Rectal smooth muscle tissue (tissue), 1 donor: ENCODE measurements at regions not wholly inside any gene's neighbourhood (a gene's known extent, or its start where the extent isn't known, plus 50 kb on each side); places are given as distances from the start of the nearest gene placed in this dataset.

ENCODE experiments used
- H3K27ac ChIP-seq: one replicate; pipeline ENCODE4 v1.7.0; 2013; ENCODE audit warnings: low read depth, low read length, inconsistent platforms
- H3K27me3 ChIP-seq: one replicate; pipeline ENCODE4 v1.7.0; 2013; ENCODE audit warnings: low read length; ENCODE audit not compliant: control insufficient read depth, insufficient read depth
- H3K36me3 ChIP-seq: one replicate; pipeline ENCODE4 v1.7.0; 2013; ENCODE audit warnings: low read length; ENCODE audit not compliant: control insufficient read depth, insufficient read depth
- H3K4me1 ChIP-seq: one replicate; pipeline ENCODE4 v1.7.0; 2013; ENCODE audit warnings: low read length; ENCODE audit not compliant: control insufficient read depth, insufficient read depth
- H3K4me3 ChIP-seq: one replicate; pipeline ENCODE4 v1.7.0; 2013; ENCODE audit warnings: low read length
- H3K9ac ChIP-seq: one replicate; pipeline ENCODE4 v1.7.0; 2013; ENCODE audit warnings: low read length

- Histone ChIP-seq H3K36me3 (no peaks in the 10 kb centered on the region), H3K27ac (no peak overlapping the region), H3K9ac (no peak overlapping the region), H3K4me3 (no peak overlapping the region), H3K27me3 (no peaks in the 10 kb centered on the region), H3K4me1 (no peaks in the 10 kb centered on the region)
These were observed 222.4 kb downstream of the CD83 start for GRCh38 chr6:14339711-14340584.

GRCh38 chr6:14344486-14344885, 226.9 kb downstream of the CD83 start:
- Histone ChIP-seq H3K27me3 (no peaks in the 10 kb centered on the region), H3K4me1 (no peaks in the 10 kb centered on the region), H3K9ac (no peak overlapping the region), H3K36me3 (no peaks in the 10 kb centered on the region), H3K27ac (no peak overlapping the region), H3K4me3 (no peak overlapping the region)

GRCh38 chr6:14348389-14348788, 230.8 kb downstream of the CD83 start:
- H3K9ac ChIP-seq: no peak overlapping the region
- no peak overlapping the region for H3K4me3 ChIP-seq
- no peaks in the 10 kb centered on the region for H3K4me1 ChIP-seq
- no peaks in the 10 kb centered on the region for H3K27me3 ChIP-seq
- H3K36me3 ChIP-seq: no peaks in the 10 kb centered on the region
- no peak overlapping the region for H3K27ac ChIP-seq

GRCh38 chr6:14349507-14349906, 231.9 kb downstream of the CD83 start:
- peaks cover under 1% of the 10 kb centered on the region for H3K4me1 ChIP-seq
- H3K4me3 ChIP-seq: no peak overlapping the region
- H3K36me3 ChIP-seq: no peaks in the 10 kb centered on the region
- H3K27ac ChIP-seq: no peak overlapping the region
- no peak overlapping the region for H3K9ac ChIP-seq
- no peaks in the 10 kb centered on the region for H3K27me3 ChIP-seq

GRCh38 chr6:14350210-14350609, 232.6 kb downstream of the CD83 start:
- Histone ChIP-seq H3K27ac (no peak overlapping the region), H3K9ac (no peak overlapping the region), H3K4me3 (no peak overlapping the region), H3K4me1 (peaks cover 5% of the 10 kb centered on the region), H3K27me3 (no peaks in the 10 kb centered on the region), H3K36me3 (no peaks in the 10 kb centered on the region)

- no peak overlapping the region for H3K4me3 ChIP-seq
- H3K27me3 ChIP-seq: no peaks in the 10 kb centered on the region
- no peaks in the 10 kb centered on the region for H3K36me3 ChIP-seq
- H3K4me1 ChIP-seq: peaks cover 5% of the 10 kb centered on the region
- H3K27ac ChIP-seq: no peak overlapping the region
- H3K9ac ChIP-seq: no peak overlapping the region
These were observed 235.7 kb downstream of the CD83 start for GRCh38 chr6:14353281-14353680.

GRCh38 chr6:14353798-14354197, 236.2 kb downstream of the CD83 start:
- Histone ChIP-seq H3K27ac (no peak overlapping the region), H3K9ac (no peak overlapping the region), H3K27me3 (no peaks in the 10 kb centered on the region), H3K36me3 (no peaks in the 10 kb centered on the region), H3K4me1 (peaks cover 5% of the 10 kb centered on the region), H3K4me3 (no peak overlapping the region)

- no peaks in the 10 kb centered on the region for H3K27me3 ChIP-seq
- no peaks in the 10 kb centered on the region for H3K36me3 ChIP-seq
- H3K27ac ChIP-seq: no peak overlapping the region
- peaks cover 5% of the 10 kb centered on the region for H3K4me1 ChIP-seq
- no peak overlapping the region for H3K4me3 ChIP-seq
- H3K9ac ChIP-seq: no peak overlapping the region
These were observed 237.5 kb downstream of the CD83 start for GRCh38 chr6:14354919-14355572.

- Histone ChIP-seq H3K27ac (no peak overlapping the region), H3K4me3 (no peak overlapping the region), H3K4me1 (peaks cover 5% of the 10 kb centered on the region)
These were observed 241.9 kb downstream of the CD83 start for GRCh38 chr6:14359438-14359837.

GRCh38 chr6:14360565-14360964, 243.0 kb downstream of the CD83 start:
- Histone ChIP-seq H3K36me3 (no peaks in the 10 kb centered on the region), H3K4me1 (no peaks in the 10 kb centered on the region), H3K4me3 (no peak overlapping the region), H3K27ac (no peak overlapping the region), H3K9ac (no peak overlapping the region), H3K27me3 (no peaks in the 10 kb centered on the region)

More at GRCh38 chr6:14359438-14359837, 241.9 kb downstream of the CD83 start:
- Histone ChIP-seq H3K9ac (no peak overlapping the region), H3K36me3 (no peaks in the 10 kb centered on the region), H3K27me3 (no peaks in the 10 kb centered on the region)

GRCh38 chr6:14361297-14361696, 243.7 kb downstream of the CD83 start:
- H3K4me3 ChIP-seq: no peak overlapping the region
- no peak overlapping the region for H3K27ac ChIP-seq
- H3K9ac ChIP-seq: no peak overlapping the region
- H3K27me3 ChIP-seq: no peaks in the 10 kb centered on the region
- no peaks in the 10 kb centered on the region for H3K36me3 ChIP-seq
- no peaks in the 10 kb centered on the region for H3K4me1 ChIP-seq

GRCh38 chr6:14361956-14362587, 244.5 kb downstream of the CD83 start:
- H3K4me1 ChIP-seq: no peaks in the 10 kb centered on the region
- H3K27ac ChIP-seq: no peak overlapping the region
- H3K9ac ChIP-seq: no peak overlapping the region
- no peaks in the 10 kb centered on the region for H3K27me3 ChIP-seq
- H3K36me3 ChIP-seq: no peaks in the 10 kb centered on the region
- H3K4me3 ChIP-seq: no peak overlapping the region
